ENCODE measurements at regions not wholly inside any gene's neighbourhood (a gene's known extent, or its start where the extent isn't known, plus 50 kb on each side); places are given as distances from the start of the nearest gene placed in this dataset.

DNA sequence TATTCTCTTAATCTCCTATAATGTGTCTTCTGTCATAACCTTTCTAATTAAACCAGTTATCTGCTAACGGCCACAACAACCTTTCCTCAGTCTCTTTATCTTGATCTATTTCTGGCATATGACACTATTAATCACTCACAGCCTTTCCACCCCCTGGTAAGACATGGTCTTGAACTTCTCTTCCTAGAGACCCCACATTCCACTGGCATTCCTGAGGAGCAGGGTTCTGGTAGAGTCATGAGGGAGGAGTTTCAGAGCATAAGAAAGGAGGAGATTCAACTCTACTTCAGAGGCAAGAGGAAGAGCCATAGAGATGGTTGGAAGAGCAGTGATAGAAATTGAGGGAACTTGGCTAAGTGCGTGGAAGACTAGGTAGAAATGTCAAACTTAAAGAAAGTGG lies 325.6 kb downstream of the BLID start:
- no peaks in the 10 kb centered on the region for H3K9me3 ChIP-seq (ENCODE audit: control insufficient read depth in 1 of 2, insufficient read depth in 1 of 2, low read depth in 1 of 2, low read length in 2 of 2)
- ChIA-PET RAD21 (ENCODE audit: low non-redundant PET in 1 of 2, low total read pairs in 2 of 2, uncharacterized antibody in 2 of 2, unreplicated experiment in 2 of 2) (no interaction called here), CTCF (no interaction called here), POLR2A (no interaction called here)
- H3K79me2 ChIP-seq (ENCODE audit: insufficient read depth, low read length): no peaks in the 10 kb centered on the region
- no peaks in the 10 kb centered on the region for H4K20me1 ChIP-seq (ENCODE audit: insufficient read depth)
- no peak overlapping the region for H3K4me3 ChIP-seq (replicated peaks in 1 of 2; ENCODE audit: low read depth in 1 of 2, low read length in 2 of 2)
- H3K9ac ChIP-seq (ENCODE audit: low read length): no peak overlapping the region
- BruUV-seq (replicated peaks): no TSS peak
- H3K4me1 ChIP-seq (ENCODE audit: control insufficient read depth in 1 of 2, insufficient read depth in 2 of 2, low read length in 2 of 2): no peaks in the 10 kb centered on the region
- DNase-seq (ENCODE audit: low read depth, low spot score) (no peak), ATAC-seq (no peak)
- no peaks in the 10 kb centered on the region for H3K9me2 ChIP-seq (ENCODE audit: insufficient read depth)
- TF ChIP-seq YY1 (IDR thresholded peaks at IDR 0.05; ENCODE audit: extremely low read depth, insufficient replicate concordance, low read depth, low read length): no peak
- no peak for TF ChIP-seq ZFX (IDR thresholded peaks at IDR 0.05)
- no peak for TF ChIP-seq SIN3A (IDR thresholded peaks at IDR 0.05; ENCODE audit: low read depth)
- no peak for TF ChIP-seq SP1 (IDR thresholded peaks at IDR 0.05; ENCODE audit: low read depth)
- TF ChIP-seq, protein P1, sequence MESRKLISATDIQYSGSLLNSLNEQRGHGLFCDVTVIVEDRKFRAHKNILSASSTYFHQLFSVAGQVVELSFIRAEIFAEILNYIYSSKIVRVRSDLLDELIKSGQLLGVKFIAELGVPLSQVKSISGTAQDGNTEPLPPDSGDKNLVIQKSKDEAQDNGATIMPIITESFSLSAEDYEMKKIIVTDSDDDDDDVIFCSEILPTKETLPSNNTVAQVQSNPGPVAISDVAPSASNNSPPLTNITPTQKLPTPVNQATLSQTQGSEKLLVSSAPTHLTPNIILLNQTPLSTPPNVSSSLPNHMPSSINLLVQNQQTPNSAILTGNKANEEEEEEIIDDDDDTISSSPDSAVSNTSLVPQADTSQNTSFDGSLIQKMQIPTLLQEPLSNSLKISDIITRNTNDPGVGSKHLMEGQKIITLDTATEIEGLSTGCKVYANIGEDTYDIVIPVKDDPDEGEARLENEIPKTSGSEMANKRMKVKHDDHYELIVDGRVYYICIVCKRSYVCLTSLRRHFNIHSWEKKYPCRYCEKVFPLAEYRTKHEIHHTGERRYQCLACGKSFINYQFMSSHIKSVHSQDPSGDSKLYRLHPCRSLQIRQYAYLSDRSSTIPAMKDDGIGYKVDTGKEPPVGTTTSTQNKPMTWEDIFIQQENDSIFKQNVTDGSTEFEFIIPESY (IDR thresholded peaks at IDR 0.05; ENCODE audit: extremely low read depth, insufficient replicate concordance, low read length): no peak
- TF ChIP-seq FOSL1 (IDR thresholded peaks at IDR 0.05; ENCODE audit: low read depth): no peak
- TF ChIP-seq ELF1 (IDR thresholded peaks at IDR 0.05; ENCODE audit: borderline replicate concordance, low read depth): no peak
- no peak for TF ChIP-seq RAD21 (IDR thresholded peaks at IDR 0.05; ENCODE audit: low read depth)
- no peak for TF ChIP-seq EGR1 (IDR thresholded peaks at IDR 0.05; ENCODE audit: low read depth)
- TF ChIP-seq ATF3 (IDR thresholded peaks at IDR 0.05): no peak
- TF ChIP-seq POLR2AphosphoS5 (IDR thresholded peaks at IDR 0.05; ENCODE audit: low read depth, low read length): no peak
- TF ChIP-seq EZH2 (IDR thresholded peaks at IDR 0.05): no peak
- no peak for TF ChIP-seq CEBPB (IDR thresholded peaks at IDR 0.05; ENCODE audit: low read depth)
- TF ChIP-seq POLR2A (IDR thresholded peaks at IDR 0.05; ENCODE audit: borderline replicate concordance, extremely low read depth, insufficient read depth, insufficient read length): no peak
- TF ChIP-seq REST (IDR thresholded peaks at IDR 0.05; ENCODE audit: low read depth): no peak
- no peak for TF ChIP-seq ZNF274 (IDR thresholded peaks at IDR 0.05; ENCODE audit: low read depth, low read length)
- H2AFZ ChIP-seq (ENCODE audit: low read depth, low read length, poor library complexity, severe bottlenecking): no peak overlapping the region
- no peaks in the 10 kb centered on the region for H3K27me3 ChIP-seq (ENCODE audit: insufficient read depth, low read length)
- H3K36me3 ChIP-seq (ENCODE audit: control insufficient read depth in 1 of 2, insufficient read depth in 2 of 2, low read length in 2 of 2): no peaks in the 10 kb centered on the region
- intact Hi-C loops (cut with micrococcal nuclease): no loop called here
- H3K27ac ChIP-seq (ENCODE audit: low read depth, low read length): no peak overlapping the region
- H3K4me2 ChIP-seq (ENCODE audit: low read length): no peak overlapping the region

Data from HCT116 (cell line).